BJ (cell line): ENCODE measurements at regions not wholly inside any gene's neighbourhood (a gene's known extent, or its start where the extent isn't known, plus 50 kb on each side); places are given as distances from the start of the nearest gene placed in this dataset.

Experiments
- CTCF ChIA-PET: fragments of 350-600 bp; formaldehyde crosslinking; extraction: SDS; loops from one replicate; lab custom pipeline; 2021; ENCODE audit warnings: antibody characterized with exemption, inconsistent platforms; lab: Yijun Ruan, JAX
- POLR2A ChIA-PET: fragments of 300-600 bp; sonication (Branson Sonifier 250); formaldehyde crosslinking; extraction: SDS; loops from one replicate; lab custom pipeline; 2021; ENCODE audit warnings: antibody characterized with exemption; lab: Charles Lee
- DNase-seq: peaks from one replicate; pipeline ENCODE4 v3.0.0-alpha.2; 2011; ENCODE audit warnings: low read depth
- H3K27me3 ChIP-seq: 2 replicates; pipeline ENCODE4 v1.6.0; 2011; ENCODE audit warnings: low read length; ENCODE audit not compliant: control insufficient read depth, insufficient read depth
- H3K36me3 ChIP-seq: 2 replicates; pipeline ENCODE4 v1.5.1; 2011; ENCODE audit warnings: low read length; ENCODE audit not compliant: control insufficient read depth, insufficient read depth
- H3K4me3 ChIP-seq: 2 replicates; pipeline ENCODE4 v1.5.1; 2011; ENCODE audit warnings: low read depth, mild to moderate bottlenecking, control low read depth, low read length
- TF ChIP-seq, protein P1 (sequence below): IDR thresholded peaks from 2 replicates; pipeline ENCODE4 v1.5.1; 2011; ENCODE audit warnings: low read depth, mild to moderate bottlenecking, control low read depth, inconsistent platforms, low read length, moderate library complexity; ENCODE audit not compliant: insufficient read depth

DNA sequence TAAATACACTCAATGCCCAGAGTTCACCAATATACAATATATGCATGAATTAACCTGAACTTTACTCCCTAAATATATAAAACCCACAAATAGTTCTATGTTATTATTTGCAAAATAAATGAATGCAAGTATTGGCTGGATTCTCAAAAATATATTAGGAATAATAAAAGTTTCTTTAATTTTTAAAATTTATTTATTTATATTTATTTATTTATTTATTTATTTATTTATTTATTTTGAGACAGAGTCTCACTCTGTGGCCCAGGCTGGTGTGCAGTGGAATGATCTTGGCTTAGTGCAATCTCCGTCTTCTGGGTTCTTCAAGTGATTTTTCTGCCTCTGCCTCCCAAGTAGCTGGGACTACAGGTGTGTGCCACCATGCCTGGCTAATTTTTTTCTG lies 88.7 kb upstream of the TMEFF2 start:
- CTCF ChIA-PET = no interaction called here

DNA sequence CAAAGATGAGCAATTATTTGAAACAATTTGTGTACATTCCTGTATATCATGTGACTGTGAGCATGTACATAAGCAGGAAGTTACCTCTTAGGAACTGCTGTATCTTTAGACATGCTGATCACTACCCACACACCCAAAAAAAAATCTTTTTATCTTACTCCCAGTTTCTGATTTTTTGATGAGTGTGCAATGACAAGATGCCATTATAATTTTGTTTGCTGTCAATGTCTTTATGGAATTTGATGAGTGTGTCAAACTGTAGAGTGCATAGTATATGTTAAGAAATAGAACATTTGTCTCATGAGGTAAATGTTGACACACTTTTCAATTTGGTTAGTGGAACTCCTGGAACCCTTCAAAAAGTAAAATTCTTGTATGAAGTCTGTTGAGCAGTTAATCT lies 84.0 kb upstream of the TMEFF2 start:
- no peak for DNase-seq
- Histone ChIP-seq H3K4me3 (no peak overlapping the region), H3K27me3 (no peaks in the 10 kb centered on the region), H3K36me3 (no peaks in the 10 kb centered on the region)
- POLR2A ChIA-PET = no interaction called here
- TF ChIP-seq, protein P1, sequence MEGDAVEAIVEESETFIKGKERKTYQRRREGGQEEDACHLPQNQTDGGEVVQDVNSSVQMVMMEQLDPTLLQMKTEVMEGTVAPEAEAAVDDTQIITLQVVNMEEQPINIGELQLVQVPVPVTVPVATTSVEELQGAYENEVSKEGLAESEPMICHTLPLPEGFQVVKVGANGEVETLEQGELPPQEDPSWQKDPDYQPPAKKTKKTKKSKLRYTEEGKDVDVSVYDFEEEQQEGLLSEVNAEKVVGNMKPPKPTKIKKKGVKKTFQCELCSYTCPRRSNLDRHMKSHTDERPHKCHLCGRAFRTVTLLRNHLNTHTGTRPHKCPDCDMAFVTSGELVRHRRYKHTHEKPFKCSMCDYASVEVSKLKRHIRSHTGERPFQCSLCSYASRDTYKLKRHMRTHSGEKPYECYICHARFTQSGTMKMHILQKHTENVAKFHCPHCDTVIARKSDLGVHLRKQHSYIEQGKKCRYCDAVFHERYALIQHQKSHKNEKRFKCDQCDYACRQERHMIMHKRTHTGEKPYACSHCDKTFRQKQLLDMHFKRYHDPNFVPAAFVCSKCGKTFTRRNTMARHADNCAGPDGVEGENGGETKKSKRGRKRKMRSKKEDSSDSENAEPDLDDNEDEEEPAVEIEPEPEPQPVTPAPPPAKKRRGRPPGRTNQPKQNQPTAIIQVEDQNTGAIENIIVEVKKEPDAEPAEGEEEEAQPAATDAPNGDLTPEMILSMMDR = no peak
- CTCF ChIA-PET = no interaction called here

More for the DNA sequence above, 88.7 kb upstream of the TMEFF2 start:
- no peaks in the 10 kb centered on the region for H3K27me3 ChIP-seq
- POLR2A ChIA-PET = no interaction called here
- H3K36me3 ChIP-seq = no peaks in the 10 kb centered on the region
- H3K4me3 ChIP-seq = no peak overlapping the region
- no peak for DNase-seq
- TF ChIP-seq, protein P1 = no peak

DNA sequence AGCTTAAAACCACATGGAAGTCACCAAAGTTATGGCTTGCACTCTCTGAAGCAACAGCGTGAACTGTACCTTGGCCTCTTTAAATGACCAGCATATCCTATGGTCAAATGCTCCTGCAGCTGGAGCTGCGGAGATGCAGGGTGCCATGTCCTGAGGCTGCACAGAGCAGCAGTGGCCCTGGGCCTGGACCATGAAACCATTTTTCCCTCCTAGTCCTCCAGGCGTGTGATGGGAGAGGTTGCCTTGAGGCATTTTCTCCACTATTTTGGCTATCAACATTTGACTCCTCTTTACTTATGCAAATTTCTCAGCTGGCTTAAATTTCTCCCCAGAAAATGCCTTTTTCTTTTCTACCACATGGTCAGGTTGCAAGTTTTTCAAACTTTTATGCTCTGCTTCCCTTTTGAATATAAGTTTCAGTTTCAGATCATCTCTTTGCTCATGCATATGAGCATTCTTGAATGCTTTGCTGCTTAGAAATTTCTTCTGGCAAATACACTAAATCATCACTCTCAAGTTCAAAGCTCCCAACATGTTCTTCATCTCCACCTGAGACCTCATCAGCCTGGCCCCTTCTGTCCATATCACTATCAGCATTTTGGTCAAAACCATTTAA lies 82.9 kb upstream of the TMEFF2 start:
- TF ChIP-seq, protein P1 = no peak
- no peaks in the 10 kb centered on the region for H3K36me3 ChIP-seq
- DNase-seq = no peak
- no peak overlapping the region for H3K4me3 ChIP-seq
- ChIA-PET CTCF (no interaction called here), POLR2A (no interaction called here)
- no peaks in the 10 kb centered on the region for H3K27me3 ChIP-seq

DNA sequence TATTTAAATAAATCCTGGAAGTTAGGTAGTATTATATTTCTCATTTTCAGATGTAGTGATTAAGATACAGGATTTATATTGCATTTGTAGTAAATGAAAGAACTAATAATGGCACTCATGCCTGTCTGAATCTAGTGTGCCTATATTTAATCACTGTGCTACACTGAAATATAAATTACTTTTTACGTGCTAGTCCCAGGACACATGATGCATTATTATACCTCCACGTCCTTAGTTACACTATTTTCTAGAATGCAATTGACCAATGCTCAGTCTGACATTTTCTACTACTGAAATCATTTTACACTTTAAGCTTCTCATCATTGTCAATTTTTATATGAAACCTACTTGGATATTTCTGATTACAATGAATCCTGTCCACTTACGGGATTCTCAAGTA lies 80.9 kb upstream of the TMEFF2 start:
- TF ChIP-seq, protein P1 = no peak
- no peak overlapping the region for H3K4me3 ChIP-seq
- H3K36me3 ChIP-seq = no peaks in the 10 kb centered on the region
- H3K27me3 ChIP-seq = no peaks in the 10 kb centered on the region
- DNase-seq = no peak
- ChIA-PET POLR2A (no interaction called here), CTCF (no interaction called here)

DNA sequence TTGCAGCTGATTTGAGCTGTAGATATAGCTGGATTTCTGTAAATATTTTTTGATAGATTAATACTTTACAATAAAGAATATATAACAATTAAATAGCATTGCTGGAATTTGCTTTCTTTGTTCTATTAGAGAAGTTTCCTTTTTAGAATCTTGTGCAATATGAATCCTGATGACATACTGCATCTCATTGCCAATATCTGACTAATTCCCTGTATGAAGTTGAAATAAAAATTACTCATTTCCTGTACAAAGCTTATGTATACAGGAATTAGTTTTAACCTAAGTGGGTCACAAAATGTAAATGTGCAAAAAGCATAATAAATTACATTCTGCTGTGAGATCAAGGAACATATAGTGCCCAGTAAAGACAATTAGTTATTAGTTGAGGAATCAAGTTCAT lies 72.8 kb upstream of the TMEFF2 start:
- peak; percentile 22 for DNase-seq
- ChIA-PET CTCF (no interaction called here), POLR2A (interaction anchor here (0.7 kb wide), 1 partner anchor 90 kb away, joined by 3 read pairs; no protein-coding TSS in a partner anchor)
- no peaks in the 10 kb centered on the region for H3K36me3 ChIP-seq
- TF ChIP-seq, protein P1 = no peak
- H3K27me3 ChIP-seq = no peaks in the 10 kb centered on the region
- H3K4me3 ChIP-seq = no peak overlapping the region
